Left ventricle myocardium inferior (tissue), 1 donor: ENCODE measurements at regions not wholly inside any gene's neighbourhood (a gene's known extent, or its start where the extent isn't known, plus 50 kb on each side); places are given as distances from the start of the nearest gene placed in this dataset.
"Not testable (repeated sequence)": the region's sequence is repeated elsewhere in the genome, so short reads cannot be mapped to it uniquely, and the experiment has no call there.

Experiments
- DNase-seq: peaks from one replicate; pipeline ENCODE4 v3.0.0-alpha.2; 2020
- H3K27ac ChIP-seq: fragments of 200-600 bp; replicated peaks from 2 replicates; pipeline ENCODE4 v1.8.0; 2021
- H3K27me3 ChIP-seq: fragments of 200-600 bp; 2 replicates; pipeline ENCODE4 v1.8.0; 2021; ENCODE audit warnings: low read depth
- H3K36me3 ChIP-seq: fragments of 200-600 bp; 2 replicates; pipeline ENCODE4 v1.8.0; 2021
- H3K4me1 ChIP-seq: fragments of 200-600 bp; 2 replicates; pipeline ENCODE4 v1.8.0; 2021
- H3K4me3 ChIP-seq: fragments of 200-600 bp; 2 replicates; pipeline ENCODE4 v1.8.0; 2021; ENCODE audit warnings: mild to moderate bottlenecking, moderate library complexity
- H3K9me3 ChIP-seq: fragments of 200-600 bp; replicated peaks from 2 replicates; pipeline ENCODE4 v1.8.0; 2021
- intact Hi-C: fragments of 100-400 bp; cut with micrococcal nuclease; formaldehyde crosslinking; loops from one replicate; pipeline ENCODE4 v1.11.0; 2022
- TF ChIP-seq, protein P1 (sequence below): fragments of 200-600 bp; IDR thresholded peaks from 2 replicates; pipeline ENCODE4 v1.8.0; 2021; ENCODE audit warnings: antibody characterized with exemption, mild to moderate bottlenecking, borderline replicate concordance
- donor health status: DM: no; HTN: yes; CAD: no; lungs with severe emphysema.

DNA sequence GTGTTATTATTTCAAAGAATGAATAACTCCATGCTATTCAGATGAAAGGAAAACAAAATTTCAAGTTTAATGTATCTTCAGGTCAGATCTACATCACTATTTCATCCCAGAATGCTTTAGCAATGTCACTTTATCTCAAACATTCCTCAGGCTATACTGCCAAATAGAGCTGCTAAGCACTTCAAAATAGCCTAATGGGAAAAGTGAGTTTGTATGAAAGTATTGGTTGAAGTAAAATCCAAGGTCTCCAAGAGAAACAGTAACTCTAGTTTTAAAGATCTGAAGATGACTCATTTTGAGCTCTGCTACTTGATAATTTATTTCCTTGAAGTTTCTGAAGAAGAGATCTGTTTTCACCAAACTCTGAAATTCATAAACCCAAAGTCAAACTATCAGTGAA lies 466.2 kb upstream of the FOXG1 start:
- Histone ChIP-seq H3K36me3 (no peaks in the 10 kb centered on the region), H3K4me3 (no peak overlapping the region), H3K9me3 (peaks cover 38% of the 10 kb centered on the region), H3K4me1 (no peaks in the 10 kb centered on the region), H3K27ac (no peak overlapping the region), H3K27me3 (no peaks in the 10 kb centered on the region)
- DNase-seq: no peak
- TF ChIP-seq, protein P1, sequence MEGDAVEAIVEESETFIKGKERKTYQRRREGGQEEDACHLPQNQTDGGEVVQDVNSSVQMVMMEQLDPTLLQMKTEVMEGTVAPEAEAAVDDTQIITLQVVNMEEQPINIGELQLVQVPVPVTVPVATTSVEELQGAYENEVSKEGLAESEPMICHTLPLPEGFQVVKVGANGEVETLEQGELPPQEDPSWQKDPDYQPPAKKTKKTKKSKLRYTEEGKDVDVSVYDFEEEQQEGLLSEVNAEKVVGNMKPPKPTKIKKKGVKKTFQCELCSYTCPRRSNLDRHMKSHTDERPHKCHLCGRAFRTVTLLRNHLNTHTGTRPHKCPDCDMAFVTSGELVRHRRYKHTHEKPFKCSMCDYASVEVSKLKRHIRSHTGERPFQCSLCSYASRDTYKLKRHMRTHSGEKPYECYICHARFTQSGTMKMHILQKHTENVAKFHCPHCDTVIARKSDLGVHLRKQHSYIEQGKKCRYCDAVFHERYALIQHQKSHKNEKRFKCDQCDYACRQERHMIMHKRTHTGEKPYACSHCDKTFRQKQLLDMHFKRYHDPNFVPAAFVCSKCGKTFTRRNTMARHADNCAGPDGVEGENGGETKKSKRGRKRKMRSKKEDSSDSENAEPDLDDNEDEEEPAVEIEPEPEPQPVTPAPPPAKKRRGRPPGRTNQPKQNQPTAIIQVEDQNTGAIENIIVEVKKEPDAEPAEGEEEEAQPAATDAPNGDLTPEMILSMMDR: no peak
- intact Hi-C loops: no loop called here

DNA sequence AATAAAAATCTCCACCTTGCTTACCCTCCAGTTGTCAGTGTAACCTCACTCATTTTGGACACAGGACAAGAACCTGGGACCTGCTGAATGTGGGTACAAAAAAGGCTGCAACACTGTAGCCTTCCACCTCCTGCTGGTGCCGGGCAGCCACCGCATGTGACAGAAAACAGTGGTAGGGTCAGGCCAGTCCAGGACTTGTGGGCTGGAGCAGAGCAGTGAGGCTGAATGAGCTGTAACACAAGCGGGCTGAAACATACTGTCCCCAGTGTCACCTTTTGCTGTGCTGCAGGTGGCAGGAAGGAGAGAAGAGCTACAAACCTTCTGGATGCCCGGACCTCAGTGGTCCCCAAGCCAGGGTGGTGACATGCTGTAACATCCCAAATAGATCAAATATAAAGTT lies 465.4 kb upstream of the FOXG1 start:
- intact Hi-C loops: no loop called here
- H3K27me3 ChIP-seq: no peaks in the 10 kb centered on the region
- no peak for DNase-seq
- no peaks in the 10 kb centered on the region for H3K36me3 ChIP-seq
- no peaks in the 10 kb centered on the region for H3K4me1 ChIP-seq
- TF ChIP-seq, protein P1: no peak
- H3K27ac ChIP-seq: no peak overlapping the region
- H3K9me3 ChIP-seq: peaks cover 38% of the 10 kb centered on the region
- no peak overlapping the region for H3K4me3 ChIP-seq

DNA sequence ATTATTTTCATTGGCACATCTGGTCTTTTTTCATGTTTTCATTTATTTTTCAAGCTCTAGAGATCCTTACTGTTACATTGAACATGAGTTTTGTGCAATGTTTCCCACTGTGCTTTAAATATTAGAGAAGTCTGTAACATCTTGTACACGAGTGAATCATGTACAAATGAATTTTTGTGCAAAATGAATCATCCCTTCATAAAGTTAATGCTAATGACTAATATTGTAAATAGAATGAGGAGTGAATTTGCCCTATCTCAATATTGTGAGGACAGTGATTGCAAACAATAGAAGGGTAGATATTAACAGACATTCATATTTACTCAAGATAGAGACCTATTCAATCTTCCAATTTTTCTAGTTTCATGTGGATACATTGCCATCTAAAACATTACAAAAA lies 463.3 kb upstream of the FOXG1 start:
- intact Hi-C loops: no loop called here
- no peaks in the 10 kb centered on the region for H3K4me1 ChIP-seq
- H3K4me3 ChIP-seq: no peak overlapping the region
- H3K27me3 ChIP-seq: no peaks in the 10 kb centered on the region
- DNase-seq: no peak
- no peak overlapping the region for H3K27ac ChIP-seq
- peaks cover 33% of the 10 kb centered on the region for H3K9me3 ChIP-seq
- TF ChIP-seq, protein P1: no peak
- H3K36me3 ChIP-seq: no peaks in the 10 kb centered on the region

DNA sequence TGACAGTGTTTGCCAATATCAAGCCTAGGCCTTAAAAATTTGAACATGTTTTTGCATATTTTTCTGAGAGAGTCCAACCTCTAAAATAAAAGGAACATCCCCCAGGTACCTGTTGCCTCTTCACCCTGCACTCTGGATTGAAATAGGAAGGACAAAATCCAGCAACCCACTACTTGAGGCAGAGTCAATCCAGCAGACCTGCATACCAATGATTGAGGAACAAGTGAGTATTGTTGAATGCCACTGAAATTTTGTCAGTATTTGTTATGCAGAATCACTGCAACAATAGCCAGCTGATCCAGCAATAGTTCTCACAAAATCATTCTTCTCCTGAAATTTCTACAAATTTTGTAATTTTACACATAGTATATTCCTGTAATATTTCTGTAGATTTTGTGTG lies 460.6 kb upstream of the FOXG1 start:
- Histone ChIP-seq H3K4me1 (no peaks in the 10 kb centered on the region), H3K36me3 (no peaks in the 10 kb centered on the region), H3K27me3 (no peaks in the 10 kb centered on the region), H3K9me3 (peaks cover 12% of the 10 kb centered on the region), H3K4me3 (no peak overlapping the region), H3K27ac (no peak overlapping the region)
- DNase-seq: no peak
- intact Hi-C loops: no loop called here
- TF ChIP-seq, protein P1: no peak

DNA sequence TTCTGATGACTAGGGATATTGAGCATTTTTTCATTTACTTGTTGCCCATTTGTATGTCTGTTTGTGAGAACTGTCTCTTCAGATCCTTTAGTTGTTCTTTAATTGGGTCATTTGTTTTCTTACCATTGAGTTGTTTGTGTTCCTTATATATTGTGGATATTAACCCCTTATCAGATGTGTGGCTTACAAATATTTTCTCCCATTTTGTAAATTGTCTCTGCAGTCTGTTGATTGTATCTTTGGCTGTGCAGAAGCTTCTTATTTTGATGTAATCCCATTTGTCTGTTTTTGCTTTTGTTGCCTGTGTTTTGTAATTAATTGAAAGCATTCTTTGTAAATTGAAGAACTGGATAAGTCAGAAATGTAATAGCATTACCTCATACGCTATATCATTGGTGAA lies 459.1 kb upstream of the FOXG1 start:
- TF ChIP-seq, protein P1: no peak
- Histone ChIP-seq H3K4me3 (no peak overlapping the region), H3K4me1 (no peaks in the 10 kb centered on the region), H3K27me3 (no peaks in the 10 kb centered on the region), H3K27ac (no peak overlapping the region), H3K9me3 (peaks cover 8% of the 10 kb centered on the region), H3K36me3 (no peaks in the 10 kb centered on the region)
- intact Hi-C loops: no loop called here
- no peak for DNase-seq

DNA sequence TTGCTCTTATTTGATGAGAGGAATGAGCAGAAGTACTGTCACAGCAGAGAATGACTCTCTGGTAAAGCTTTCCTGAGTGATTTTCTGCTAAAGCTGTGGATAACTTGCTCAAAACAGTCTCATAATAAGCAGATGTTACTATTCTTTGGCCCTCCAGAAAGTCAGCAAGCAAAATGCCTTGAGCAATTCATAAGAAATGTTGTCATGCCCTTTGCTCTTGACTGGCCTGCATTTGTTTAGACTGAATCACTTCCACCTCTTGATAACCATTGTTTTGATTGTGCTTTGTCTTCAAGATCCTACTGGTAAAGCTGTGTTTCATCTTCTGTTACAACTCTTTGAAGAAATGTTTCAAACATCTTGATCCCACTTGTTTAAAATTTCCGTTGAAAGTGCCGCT lies 457.9 kb upstream of the FOXG1 start:
- TF ChIP-seq, protein P1: no peak
- Histone ChIP-seq H3K9me3 (peaks cover 5% of the 10 kb centered on the region), H3K4me1 (no peaks in the 10 kb centered on the region), H3K27me3 (no peaks in the 10 kb centered on the region), H3K4me3 (no peak overlapping the region), H3K27ac (no peak overlapping the region), H3K36me3 (no peaks in the 10 kb centered on the region)
- no peak for DNase-seq
- intact Hi-C loops: no loop called here

DNA sequence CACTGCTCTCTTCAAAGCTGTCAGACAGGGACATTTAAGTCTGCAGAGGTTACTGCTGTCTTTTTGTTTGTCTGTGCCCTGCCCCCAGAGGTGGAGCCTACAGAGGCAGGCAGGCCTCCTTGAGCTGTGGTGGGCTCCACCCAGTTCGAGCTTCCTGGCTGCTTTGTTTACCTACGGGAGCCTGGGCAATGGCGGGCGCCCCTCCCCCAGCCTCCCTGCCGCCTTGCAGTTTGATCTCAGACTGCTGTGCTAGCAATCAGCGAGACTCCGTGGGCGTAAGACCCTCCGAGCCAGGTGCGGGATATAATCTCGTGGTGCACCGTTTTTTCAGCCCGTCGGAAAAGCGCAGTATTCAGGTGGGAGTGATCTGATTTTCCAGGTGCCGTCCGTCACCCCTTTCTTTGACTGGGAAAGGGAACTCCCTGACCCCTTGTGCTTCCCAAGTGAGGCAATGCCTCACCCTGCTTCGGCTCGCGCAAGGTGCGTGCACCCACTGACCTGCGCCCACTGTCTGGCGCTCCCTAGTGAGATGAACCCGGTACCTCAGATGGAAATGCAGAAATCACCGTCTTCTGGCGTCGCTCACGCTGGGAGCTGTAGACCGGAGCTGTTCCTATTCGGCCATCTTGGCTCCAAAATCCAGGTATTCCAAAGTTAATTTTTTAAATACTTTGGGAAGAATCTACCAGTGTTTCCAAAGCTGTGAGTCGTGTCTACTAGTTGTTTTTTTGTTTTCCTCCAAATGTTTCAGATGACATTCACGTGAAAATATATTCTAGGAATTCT lies 448.5 kb upstream of the FOXG1 start:
- H3K9me3 ChIP-seq, H3K36me3 ChIP-seq, H3K27ac ChIP-seq, H3K27me3 ChIP-seq, intact Hi-C loops, H3K4me1 ChIP-seq, DNase-seq, H3K4me3 ChIP-seq: not testable (repeated sequence)
